HG03571 (cell line): ENCODE measurements at regions not wholly inside any gene's neighbourhood (a gene's known extent, or its start where the extent isn't known, plus 50 kb on each side); places are given as distances from the start of the nearest gene placed in this dataset.
"Not testable (repeated sequence)": the region's sequence is repeated elsewhere in the genome, so short reads cannot be mapped to it uniquely, and the experiment has no call there.

Experiments
- ATAC-seq: cut with Tn5 transposase; IDR thresholded peaks from one replicate; pipeline ENCODE4 v1.9.1; 2021; ENCODE audit not compliant: unreplicated experiment

- ATAC-seq, result no peak
Measured at GRCh38 chr4:103499094-103499493, 220.7 kb downstream of the TACR3 start.

- ATAC-seq, result peak; percentile 73
Measured at GRCh38 chr4:103498161-103499070, 221.4 kb downstream of the TACR3 start.

GRCh38 chr4:103497692-103498091, 222.1 kb downstream of the TACR3 start:
- ATAC-seq, result peak; percentile 34

GRCh38 chr4:103496800-103497199, 223.0 kb downstream of the TACR3 start:
- ATAC-seq, result no peak

GRCh38 chr4:103493450-103494159, 226.2 kb downstream of the TACR3 start:
- ATAC-seq, result no peak

- ATAC-seq, result not testable (repeated sequence)
Measured at GRCh38 chr4:103485296-103485695, 234.5 kb downstream of the TACR3 start.

GRCh38 chr4:103484521-103484920, 235.3 kb downstream of the TACR3 start:
- ATAC-seq, result no peak

GRCh38 chr4:103482893-103483292, 236.9 kb downstream of the TACR3 start:
- ATAC-seq, result no peak

GRCh38 chr4:103482471-103482870, 237.3 kb downstream of the TACR3 start:
- no peak for ATAC-seq

- ATAC-seq, result no peak
Measured at GRCh38 chr4:103478734-103479133, 241.1 kb downstream of the TACR3 start.

GRCh38 chr4:103478210-103478609, 241.6 kb downstream of the TACR3 start:
- no peak for ATAC-seq

GRCh38 chr4:103457566-103457965, 259.4 kb upstream of the CENPE start:
- no peak for ATAC-seq

- no peak for ATAC-seq
Measured at GRCh38 chr4:103451341-103451740, 253.2 kb upstream of the CENPE start.

- no peak for ATAC-seq
Measured at GRCh38 chr4:103450693-103451092, 252.6 kb upstream of the CENPE start.

- ATAC-seq, result no peak
Measured at GRCh38 chr4:103449296-103450023, 251.3 kb upstream of the CENPE start.

- ATAC-seq, result no peak
Measured at GRCh38 chr4:103445377-103445776, 247.2 kb upstream of the CENPE start.

- ATAC-seq, result no peak
Measured at GRCh38 chr4:103443324-103443723, 245.2 kb upstream of the CENPE start.

- no peak for ATAC-seq
Measured at GRCh38 chr4:103429283-103429682, 231.1 kb upstream of the CENPE start.

GRCh38 chr4:103425406-103425805, 227.3 kb upstream of the CENPE start:
- no peak for ATAC-seq

GRCh38 chr4:103424853-103425252, 226.7 kb upstream of the CENPE start:
- ATAC-seq, result no peak

GRCh38 chr4:103423261-103423660, 225.1 kb upstream of the CENPE start:
- ATAC-seq, result no peak
